Mesodermal cell (in vitro differentiated cells): ENCODE measurements at regions not wholly inside any gene's neighbourhood (a gene's known extent, or its start where the extent isn't known, plus 50 kb on each side); places are given as distances from the start of the nearest gene placed in this dataset.
"Not testable (repeated sequence)": the region's sequence is repeated elsewhere in the genome, so short reads cannot be mapped to it uniquely, and the experiment has no call there.

Experiments used
- H3K27ac ChIP-seq: 2 replicates; pipeline ENCODE4 v1.7.0; 2013; ENCODE audit warnings: mild to moderate bottlenecking, low read depth, low read length, moderate library complexity; ENCODE audit not compliant: severe bottlenecking
- H3K36me3 ChIP-seq: 2 replicates; pipeline ENCODE4 v1.7.1; 2013; ENCODE audit warnings: mild to moderate bottlenecking, low read length, moderate library complexity; ENCODE audit not compliant: control insufficient read depth, insufficient read depth
- H3K4me1 ChIP-seq: one replicate; pipeline ENCODE4 v1.7.1; 2013; ENCODE audit warnings: mild to moderate bottlenecking, low read length; ENCODE audit not compliant: insufficient read depth, control insufficient read depth, poor library complexity, severe bottlenecking
- H3K4me3 ChIP-seq: 2 replicates; pipeline ENCODE4 v1.7.0; 2013; ENCODE audit warnings: low read length, control low read depth, mild to moderate bottlenecking; ENCODE audit not compliant: insufficient read depth, poor library complexity, severe bottlenecking; ENCODE audit errors: extremely low read depth
- H3K9me3 ChIP-seq: 2 replicates; pipeline ENCODE4 v1.7.1; 2013; ENCODE audit warnings: mild to moderate bottlenecking, low read length, moderate library complexity; ENCODE audit not compliant: control insufficient read depth
- WGBS, 2 experiments: methylation state at CpG; one replicate each; pipeline ENCODE4 v1.1.5; 2013; ENCODE audit warnings: missing lambda C conversion rate in 2 of 2; ENCODE audit not compliant: insufficient coverage in 2 of 2; 5-methylcytosine and 5-hydroxymethylcytosine counted together

GRCh38 chr2:228540976-228541375, 359.5 kb upstream of the SPHKAP start:
- Histone ChIP-seq H3K4me3 (no peak overlapping the region), H3K9me3 (peaks cover 20% of the 10 kb centered on the region), H3K4me1 (peaks cover 14% of the 10 kb centered on the region), H3K27ac (no peak overlapping the region), H3K36me3 (no peaks in the 10 kb centered on the region)
- WGBS, 2 experiments, result 93 to 94% methylated on average over 2 to 3 of the region's 3 CpGs

- Histone ChIP-seq H3K4me3 (no peak overlapping the region), H3K36me3 (no peaks in the 10 kb centered on the region), H3K27ac (no peak overlapping the region), H3K9me3 (peaks cover 27% of the 10 kb centered on the region), H3K4me1 (no peaks in the 10 kb centered on the region)
Observed at GRCh38 chr2:228535396-228535795, 353.9 kb upstream of the SPHKAP start.

DNA sequence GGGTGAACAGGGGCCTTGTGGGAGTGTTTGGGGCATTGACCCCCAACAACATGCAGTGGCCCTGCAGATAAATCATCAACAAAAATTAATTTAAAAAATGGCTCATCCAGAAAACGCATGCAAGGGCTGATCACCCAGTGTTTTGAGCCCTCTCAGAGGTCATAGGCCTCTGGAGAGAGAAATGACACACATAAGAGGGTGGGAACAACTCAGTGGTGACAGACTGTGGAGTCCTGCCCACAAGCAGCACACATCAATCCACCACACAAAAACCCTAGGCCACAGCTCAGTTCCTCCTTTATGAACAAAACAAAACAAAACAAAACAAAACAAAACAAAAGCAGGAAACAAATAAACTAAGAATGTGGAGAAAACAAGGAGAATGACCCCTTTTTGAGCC, 351.7 kb upstream of the SPHKAP start:
- no peak overlapping the region for H3K4me3 ChIP-seq
- WGBS, 2 experiments, result 80% methylated on average over 1 of the region's 1 CpG; no CpG with 5 or more reads in 1 of the 2 experiments
- H3K9me3 ChIP-seq, result peaks cover 19% of the 10 kb centered on the region

DNA sequence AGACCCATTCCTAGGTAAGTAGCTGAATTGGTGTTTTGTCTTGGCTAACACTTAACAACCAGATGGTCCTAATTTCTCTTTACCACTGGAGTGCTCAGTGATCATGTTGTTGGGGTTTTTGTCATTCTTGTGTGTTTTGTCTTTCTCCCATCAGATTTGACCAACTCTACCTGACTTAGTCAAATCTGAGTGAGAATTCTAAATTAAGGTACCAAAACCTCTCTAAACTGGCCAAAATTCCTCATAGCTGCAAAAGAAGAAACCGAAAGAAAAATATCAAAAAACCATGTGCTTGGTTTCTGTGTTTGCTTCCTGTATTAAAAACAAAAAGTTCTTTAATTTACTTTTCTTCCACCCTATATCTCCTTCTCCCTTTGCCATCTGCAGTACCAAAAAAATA, 350.7 kb upstream of the SPHKAP start:
- H3K4me1 ChIP-seq, result no peaks in the 10 kb centered on the region
- no peak overlapping the region for H3K4me3 ChIP-seq
- peaks cover 16% of the 10 kb centered on the region for H3K9me3 ChIP-seq
- WGBS, 2 experiments, result no CpG with 5 or more reads among the region's 1 CpG
- no peak overlapping the region for H3K27ac ChIP-seq
- no peaks in the 10 kb centered on the region for H3K36me3 ChIP-seq

More for the DNA sequence above, 351.7 kb upstream of the SPHKAP start:
- H3K4me1 ChIP-seq, result no peaks in the 10 kb centered on the region
- no peak overlapping the region for H3K27ac ChIP-seq
- no peaks in the 10 kb centered on the region for H3K36me3 ChIP-seq

GRCh38 chr2:228527197-228527881, 345.9 kb upstream of the SPHKAP start:
- no peak overlapping the region for H3K4me3 ChIP-seq
- no peaks in the 10 kb centered on the region for H3K36me3 ChIP-seq
- 80% methylated on average over 1 of the region's 3 CpGs; no CpG with 5 or more reads in 1 of the 2 experiments for WGBS, 2 experiments
- H3K27ac ChIP-seq, result no peak overlapping the region
- H3K4me1 ChIP-seq, result no peaks in the 10 kb centered on the region
- H3K9me3 ChIP-seq, result no peaks in the 10 kb centered on the region

- WGBS, 2 experiments, result no CpG with 5 or more reads among the region's 1 CpG
- H3K36me3 ChIP-seq, result no peaks in the 10 kb centered on the region
- no peak overlapping the region for H3K4me3 ChIP-seq
Observed at GRCh38 chr2:228526687-228527086, 345.2 kb upstream of the SPHKAP start.

GRCh38 chr2:228522977-228523376, 341.5 kb upstream of the SPHKAP start:
- no peak overlapping the region for H3K27ac ChIP-seq
- no CpG with 5 or more reads among the region's 3 CpGs for WGBS, 2 experiments
- no peaks in the 10 kb centered on the region for H3K4me1 ChIP-seq
- H3K36me3 ChIP-seq, result no peaks in the 10 kb centered on the region
- H3K9me3 ChIP-seq, result no peaks in the 10 kb centered on the region
- no peak overlapping the region for H3K4me3 ChIP-seq

More at GRCh38 chr2:228526687-228527086, 345.2 kb upstream of the SPHKAP start:
- Histone ChIP-seq H3K9me3 (no peaks in the 10 kb centered on the region), H3K4me1 (no peaks in the 10 kb centered on the region), H3K27ac (no peak overlapping the region)

- H3K4me1 ChIP-seq, result no peaks in the 10 kb centered on the region
- H3K4me3 ChIP-seq, result no peak overlapping the region
- WGBS, 2 experiments, result 100% methylated on average over 1 of the region's 2 CpGs; no CpG with 5 or more reads in 1 of the 2 experiments
- H3K36me3 ChIP-seq, result no peaks in the 10 kb centered on the region
- no peaks in the 10 kb centered on the region for H3K9me3 ChIP-seq
- no peak overlapping the region for H3K27ac ChIP-seq
Observed at GRCh38 chr2:228522276-228522675, 340.8 kb upstream of the SPHKAP start.

GRCh38 chr2:228519561-228519960, 338.1 kb upstream of the SPHKAP start:
- Histone ChIP-seq H3K4me1 (no peaks in the 10 kb centered on the region), H3K36me3 (no peaks in the 10 kb centered on the region), H3K4me3 (no peak overlapping the region), H3K27ac (no peak overlapping the region), H3K9me3 (no peaks in the 10 kb centered on the region)

DNA sequence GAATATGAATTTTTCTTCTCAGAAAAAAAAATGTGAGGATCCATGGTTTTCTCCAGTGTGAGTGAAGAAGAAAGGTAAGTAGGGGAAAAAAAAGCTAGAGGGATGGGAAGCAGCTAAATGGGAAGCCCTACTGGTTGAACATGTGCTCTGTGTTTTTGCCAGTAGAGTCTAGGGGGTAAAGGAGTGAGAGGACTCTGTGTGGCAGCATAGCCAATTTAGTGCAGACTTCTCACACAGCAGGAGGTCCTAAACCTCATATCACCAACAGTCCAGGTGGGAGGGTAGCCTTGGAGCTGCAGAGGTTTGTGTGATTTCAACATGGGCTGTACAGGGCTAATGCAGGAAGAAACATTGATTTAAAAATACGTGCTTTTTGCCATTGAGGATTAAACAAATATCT, 334.5 kb upstream of the SPHKAP start:
- no peaks in the 10 kb centered on the region for H3K36me3 ChIP-seq
- no peak overlapping the region for H3K27ac ChIP-seq
- 100% methylated on average over 1 of the region's 1 CpG; no CpG with 5 or more reads in 1 of the 2 experiments for WGBS, 2 experiments
- H3K4me1 ChIP-seq, result no peaks in the 10 kb centered on the region
- H3K4me3 ChIP-seq, result no peak overlapping the region
- no peaks in the 10 kb centered on the region for H3K9me3 ChIP-seq

DNA sequence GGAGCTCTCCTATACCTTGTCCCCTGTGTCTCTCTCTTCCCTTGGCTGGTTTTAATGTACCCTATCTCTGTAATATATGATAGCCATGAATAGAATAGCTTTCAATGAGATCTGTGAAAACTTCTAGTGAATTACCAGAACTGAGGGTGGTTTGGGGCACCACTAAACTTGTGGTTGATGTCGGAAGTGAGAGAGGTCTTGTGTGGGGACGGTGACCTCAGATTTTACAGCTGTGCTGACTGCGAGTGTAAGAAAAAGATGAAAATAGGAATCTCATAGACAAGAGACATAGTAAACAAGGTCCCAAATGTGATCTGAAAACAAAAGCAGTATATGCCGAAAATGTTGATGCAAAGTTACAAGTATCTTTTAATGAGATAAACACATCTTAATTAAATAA, 332.0 kb upstream of the SPHKAP start:
- H3K9me3 ChIP-seq, H3K4me1 ChIP-seq, H3K36me3 ChIP-seq, H3K27ac ChIP-seq, H3K4me3 ChIP-seq: not testable (repeated sequence)
- 90 to 94% methylated on average over 2 to 3 of the region's 4 CpGs for WGBS, 2 experiments
